Transverse colon (tissue), 4 donors: ENCODE measurements at regions not wholly inside any gene's neighbourhood (a gene's known extent, or its start where the extent isn't known, plus 50 kb on each side); places are given as distances from the start of the nearest gene placed in this dataset.

Experiments used
- POLR2A ChIP-seq: fragments of 450-650 bp; IDR thresholded peaks from one replicate; pipeline ENCODE4 v1.6.1; 2016; ENCODE audit warnings: antibody characterized with exemption, mild to moderate bottlenecking, moderate library complexity
- POLR2AphosphoS5 ChIP-seq, 3 donors: sonication (generic); formaldehyde crosslinking; IDR thresholded peaks; one replicate each; pipeline ENCODE4 v1.6.1; 2016; ENCODE audit warnings: antibody characterized with exemption in 3 of 3
- TF ChIP-seq, protein P1 (sequence below), 5 experiments: fragments of 200-600 bp in 3 of 5; fragments of 450-650 bp in 2 of 5; sonication (generic) in 3 of 5; IDR thresholded peaks; 1 replicate in 2 of 5; 2 replicates in 3 of 5; pipeline ENCODE4 v1.5.1; 2016 to 2017; ENCODE audit warnings: antibody characterized with exemption in 5 of 5, inconsistent platforms in 3 of 5, mild to moderate bottlenecking in 2 of 5, moderate library complexity in 1 of 5

GRCh38 chr5:7209658-7210057 is 186.3 kb upstream of the ADCY2 start:
- TF ChIP-seq, protein P1, sequence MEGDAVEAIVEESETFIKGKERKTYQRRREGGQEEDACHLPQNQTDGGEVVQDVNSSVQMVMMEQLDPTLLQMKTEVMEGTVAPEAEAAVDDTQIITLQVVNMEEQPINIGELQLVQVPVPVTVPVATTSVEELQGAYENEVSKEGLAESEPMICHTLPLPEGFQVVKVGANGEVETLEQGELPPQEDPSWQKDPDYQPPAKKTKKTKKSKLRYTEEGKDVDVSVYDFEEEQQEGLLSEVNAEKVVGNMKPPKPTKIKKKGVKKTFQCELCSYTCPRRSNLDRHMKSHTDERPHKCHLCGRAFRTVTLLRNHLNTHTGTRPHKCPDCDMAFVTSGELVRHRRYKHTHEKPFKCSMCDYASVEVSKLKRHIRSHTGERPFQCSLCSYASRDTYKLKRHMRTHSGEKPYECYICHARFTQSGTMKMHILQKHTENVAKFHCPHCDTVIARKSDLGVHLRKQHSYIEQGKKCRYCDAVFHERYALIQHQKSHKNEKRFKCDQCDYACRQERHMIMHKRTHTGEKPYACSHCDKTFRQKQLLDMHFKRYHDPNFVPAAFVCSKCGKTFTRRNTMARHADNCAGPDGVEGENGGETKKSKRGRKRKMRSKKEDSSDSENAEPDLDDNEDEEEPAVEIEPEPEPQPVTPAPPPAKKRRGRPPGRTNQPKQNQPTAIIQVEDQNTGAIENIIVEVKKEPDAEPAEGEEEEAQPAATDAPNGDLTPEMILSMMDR (IDR thresholded peaks at IDR 0.05), result no peak
- TF ChIP-seq POLR2AphosphoS5 (IDR thresholded peaks at IDR 0.05) (no peak), POLR2A (no peak)
